ENCODE measurements at regions not wholly inside any gene's neighbourhood (a gene's known extent, or its start where the extent isn't known, plus 50 kb on each side); places are given as distances from the start of the nearest gene placed in this dataset.

DNA sequence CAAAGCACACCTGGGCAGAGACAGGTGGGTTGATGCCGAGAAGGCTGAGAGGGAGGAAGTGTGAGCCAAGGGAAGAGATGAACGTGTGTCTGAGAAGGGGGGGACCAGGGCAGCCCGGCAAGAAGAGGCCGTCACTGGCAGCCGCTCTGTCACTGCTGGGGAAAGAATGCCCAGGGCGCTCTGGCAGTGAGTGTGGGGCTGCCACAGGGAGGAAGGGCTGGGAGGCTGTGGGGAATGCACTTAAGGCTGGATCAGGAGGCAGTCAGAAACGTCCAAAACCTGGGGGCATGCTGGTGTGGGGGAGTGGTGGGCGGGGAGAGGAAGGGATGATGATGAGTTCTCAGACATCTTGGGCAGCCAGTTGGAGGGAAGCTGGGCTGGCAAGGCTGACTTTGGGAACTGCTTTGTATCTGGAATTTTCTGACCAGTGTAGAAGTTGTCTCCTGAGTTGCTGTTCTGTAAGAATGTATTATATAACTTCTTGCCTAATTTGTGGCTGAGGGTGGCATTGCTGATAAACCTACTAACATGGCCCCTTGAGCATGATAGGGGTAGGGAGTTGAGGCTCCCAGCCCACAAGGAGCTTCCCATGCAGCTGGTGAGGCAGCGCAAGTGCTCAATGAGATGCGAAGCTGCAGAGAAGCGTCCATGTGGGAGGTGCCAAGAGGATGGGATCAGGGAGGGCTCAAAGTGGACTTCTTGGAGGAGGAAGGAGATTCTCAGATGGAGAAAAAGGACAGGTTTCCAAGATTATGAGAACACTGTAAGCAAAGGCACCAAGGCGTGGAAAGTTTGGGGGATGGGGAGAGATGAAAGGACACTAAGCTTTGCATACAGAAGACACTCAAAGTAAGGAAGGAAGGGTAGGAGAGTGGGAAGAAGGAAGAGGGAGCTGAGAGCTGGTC is 185.1 kb upstream of the HAAO start:
- DNase-seq, result no peak
- intact Hi-C loops (cut with DNase I; ENCODE audit: low total_unique reads), result loop anchor here (5.0 kb wide), 1 partner anchor 150 kb away; no protein-coding TSS in a partner anchor
- in situ Hi-C loops (cut with MboI; ENCODE audit: low sequenced_read_pairs in 4 of 4), result loop anchor here in 3 of 4 donors (5.0 to 10.0 kb wide), 4 partner anchors 45 to 507 kb away; partner anchors contain the start of gene ZFP36L2 (in 1 of the 3)
- peaks cover 9 to 13% of the 10 kb centered on the region in 2 donors for H3K4me1 ChIP-seq
- no peaks in the 10 kb centered on the region for H3K36me3 ChIP-seq
- H3K9me3 ChIP-seq, result no peaks in the 10 kb centered on the region
- no peak overlapping the region for H3K4me3 ChIP-seq
- no peak for ATAC-seq
- TF ChIP-seq, protein P1, sequence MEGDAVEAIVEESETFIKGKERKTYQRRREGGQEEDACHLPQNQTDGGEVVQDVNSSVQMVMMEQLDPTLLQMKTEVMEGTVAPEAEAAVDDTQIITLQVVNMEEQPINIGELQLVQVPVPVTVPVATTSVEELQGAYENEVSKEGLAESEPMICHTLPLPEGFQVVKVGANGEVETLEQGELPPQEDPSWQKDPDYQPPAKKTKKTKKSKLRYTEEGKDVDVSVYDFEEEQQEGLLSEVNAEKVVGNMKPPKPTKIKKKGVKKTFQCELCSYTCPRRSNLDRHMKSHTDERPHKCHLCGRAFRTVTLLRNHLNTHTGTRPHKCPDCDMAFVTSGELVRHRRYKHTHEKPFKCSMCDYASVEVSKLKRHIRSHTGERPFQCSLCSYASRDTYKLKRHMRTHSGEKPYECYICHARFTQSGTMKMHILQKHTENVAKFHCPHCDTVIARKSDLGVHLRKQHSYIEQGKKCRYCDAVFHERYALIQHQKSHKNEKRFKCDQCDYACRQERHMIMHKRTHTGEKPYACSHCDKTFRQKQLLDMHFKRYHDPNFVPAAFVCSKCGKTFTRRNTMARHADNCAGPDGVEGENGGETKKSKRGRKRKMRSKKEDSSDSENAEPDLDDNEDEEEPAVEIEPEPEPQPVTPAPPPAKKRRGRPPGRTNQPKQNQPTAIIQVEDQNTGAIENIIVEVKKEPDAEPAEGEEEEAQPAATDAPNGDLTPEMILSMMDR (IDR thresholded peaks at IDR 0.05 in 4 of 5, conservative IDR thresholded peaks at IDR 0.05 in 1 of 5), result no peak
- no peak overlapping the region for H3K27ac ChIP-seq
- no peaks in the 10 kb centered on the region for H3K27me3 ChIP-seq

GRCh38 chr2:42976351-42976750 is 184.0 kb upstream of the HAAO start:
- intact Hi-C loops (cut with DNase I; ENCODE audit: low total_unique reads) (loop anchor here (5.0 kb wide), 1 partner anchor 151 kb away; no protein-coding TSS in a partner anchor), in situ Hi-C loops (cut with MboI; ENCODE audit: low sequenced_read_pairs in 4 of 4) (loop anchor here in 3 of 4 donors (5.0 to 10.0 kb wide), 4 partner anchors 46 to 508 kb away; partner anchors contain the start of gene ZFP36L2 (in 1 of the 3))
- Histone ChIP-seq H3K36me3 (no peaks in the 10 kb centered on the region), H3K27ac (no peak overlapping the region), H3K9me3 (no peaks in the 10 kb centered on the region), H3K27me3 (no peaks in the 10 kb centered on the region), H3K4me3 (no peak overlapping the region), H3K4me1 (peaks cover 9 to 13% of the 10 kb centered on the region in 2 donors)
- no peak for TF ChIP-seq POLR2A (IDR thresholded peaks at IDR 0.05)
- TF ChIP-seq, protein P1 (IDR thresholded peaks at IDR 0.05 in 4 of 5, conservative IDR thresholded peaks at IDR 0.05 in 1 of 5), result no peak
- DNase-seq (no peak), ATAC-seq (no peak)

- DNase-seq, result peak; percentile 63 to 65
- in situ Hi-C loops (cut with MboI; ENCODE audit: low sequenced_read_pairs in 4 of 4), result loop anchor here in 3 of 4 donors (5.0 to 10.0 kb wide), 5 partner anchors 47 to 510 kb away; partner anchors contain the start of gene ZFP36L2 (in 1 of the 3)
These were observed 182.6 kb upstream of the HAAO start for GRCh38 chr2:42974721-42975717.

More at GRCh38 chr2:42974721-42975717, 182.6 kb upstream of the HAAO start:
- H3K9me3 ChIP-seq, result no peaks in the 10 kb centered on the region
- peak; percentile 81 to 82 for ATAC-seq
- TF ChIP-seq, protein P1 (IDR thresholded peaks at IDR 0.05 in 4 of 5, conservative IDR thresholded peaks at IDR 0.05 in 1 of 5), result peak; percentile 93 to 95 (median 94)
- no peak for TF ChIP-seq POLR2A (IDR thresholded peaks at IDR 0.05)
- peak overlapping the region in 3 of 4 donors; percentile 19 to 63 (median 54) for H3K27ac ChIP-seq
- H3K36me3 ChIP-seq, result no peaks in the 10 kb centered on the region
- H3K4me1 ChIP-seq, result peaks cover 9 to 13% of the 10 kb centered on the region in 2 donors
- intact Hi-C loops (cut with DNase I; ENCODE audit: low total_unique reads), result loop anchor here (1.0 to 5.0 kb wide), 4 partner anchors 44 to 509 kb away; no protein-coding TSS in a partner anchor
- H3K27me3 ChIP-seq, result no peaks in the 10 kb centered on the region
- H3K4me3 ChIP-seq, result peak overlapping the region; percentile 41 to 60 (median 48)

Data from gastrocnemius medialis (tissue), 4 donors.